MCF 10A (cell line): ENCODE measurements at regions not wholly inside any gene's neighbourhood (a gene's known extent, or its start where the extent isn't known, plus 50 kb on each side); places are given as distances from the start of the nearest gene placed in this dataset.

Source experiments
- BruUV-seq: library from RNA; stranded (reverse); fragments of 400-500 nt; replicated peaks from 2 replicates; lab custom pipeline; 2021; lab: Mats Ljungman, UMichigan
- CTCF ChIA-PET: fragments of 300-600 bp; sonication (Branson Sonifier 250); formaldehyde crosslinking; extraction: SDS; loops from one replicate; lab custom pipeline; 2021; ENCODE audit warnings: antibody characterized with exemption, inconsistent platforms; lab: Yijun Ruan, JAX
- POLR2A ChIA-PET: fragments of 300-600, 350-650 bp; sonication (Branson Sonifier 250); formaldehyde crosslinking; extraction: SDS; loops from one replicate; lab custom pipeline; 2020; ENCODE audit warnings: antibody characterized with exemption, inconsistent platforms; lab: Yijun Ruan, JAX
- DNase-seq: peaks from one replicate; pipeline ENCODE4 v3.0.0-alpha.2; 2018; ENCODE audit not compliant: unreplicated experiment
- H3K27ac Mint-ChIP-seq: one replicate; pipeline ENCODE4 v1.8.0; 2022; ENCODE audit warnings: mild to moderate bottlenecking, low read depth, mixed read lengths; ENCODE audit not compliant: unreplicated experiment
- H3K27me3 Mint-ChIP-seq: one replicate; pipeline ENCODE4 v1.8.0; 2022; ENCODE audit warnings: mixed read lengths; ENCODE audit not compliant: insufficient read depth, unreplicated experiment
- H3K36me3 Mint-ChIP-seq: one replicate; pipeline ENCODE4 v1.8.0; 2022; ENCODE audit warnings: mild to moderate bottlenecking, moderate library complexity, mixed read lengths; ENCODE audit not compliant: insufficient read depth, unreplicated experiment
- H3K4me1 Mint-ChIP-seq: one replicate; pipeline ENCODE4 v1.8.0; 2022; ENCODE audit warnings: mixed read lengths; ENCODE audit not compliant: insufficient read depth, unreplicated experiment
- H3K4me3 Mint-ChIP-seq: one replicate; pipeline ENCODE4 v1.8.0; 2022; ENCODE audit warnings: mild to moderate bottlenecking, moderate library complexity, mixed read lengths; ENCODE audit not compliant: unreplicated experiment
- H3K9me3 Mint-ChIP-seq: one replicate; pipeline ENCODE4 v1.8.0; 2022; ENCODE audit warnings: mixed read lengths; ENCODE audit not compliant: unreplicated experiment
- CTCF ChIP-seq: fragments of 200-600 bp; IDR thresholded peaks from one replicate; pipeline ENCODE4 v1.8.0; 2022; ENCODE audit warnings: antibody characterized with exemption, mild to moderate bottlenecking; ENCODE audit not compliant: unreplicated experiment
- intact Hi-C: fragments of 100-400 bp; cut with micrococcal nuclease; formaldehyde crosslinking; loops from 2 replicates; pipeline ENCODE4 v1.14.1; 2022

- DNase-seq: no peak
- Mint-ChIP-seq H3K27me3 (no peaks in the 10 kb centered on the region), H3K9me3 (peaks cover 7% of the 10 kb centered on the region), H3K27ac (no peak overlapping the region), H3K36me3 (peaks cover 5% of the 10 kb centered on the region), H3K4me3 (no peak overlapping the region), H3K4me1 (no peaks in the 10 kb centered on the region)
- BruUV-seq: no TSS peak
- intact Hi-C loops: no loop called here
- no peak for TF ChIP-seq CTCF
- ChIA-PET POLR2A (no interaction called here), CTCF (interaction anchor here (0.6 to 1.3 kb wide), 4 partner anchors 10 to 785 kb away, joined by 3 to 4 read pairs (median 4); no protein-coding TSS in a partner anchor)
These were observed 209.9 kb upstream of the SEMA6D start for GRCh38 chr15:47507221-47507985.

- Mint-ChIP-seq H3K4me3 (no peak overlapping the region), H3K36me3 (no peaks in the 10 kb centered on the region), H3K4me1 (no peaks in the 10 kb centered on the region), H3K27me3 (no peaks in the 10 kb centered on the region), H3K9me3 (peaks cover 7% of the 10 kb centered on the region), H3K27ac (no peak overlapping the region)
- intact Hi-C loops: no loop called here
- CTCF ChIA-PET: no interaction called here
- no peak for TF ChIP-seq CTCF
- POLR2A ChIA-PET: interaction anchor here (0.9 kb wide), 1 partner anchor 474 kb away, joined by 3 read pairs; no protein-coding TSS in a partner anchor
- no peak for DNase-seq
- BruUV-seq: no TSS peak
These were observed 206.0 kb upstream of the SEMA6D start for GRCh38 chr15:47511261-47511660.

DNA sequence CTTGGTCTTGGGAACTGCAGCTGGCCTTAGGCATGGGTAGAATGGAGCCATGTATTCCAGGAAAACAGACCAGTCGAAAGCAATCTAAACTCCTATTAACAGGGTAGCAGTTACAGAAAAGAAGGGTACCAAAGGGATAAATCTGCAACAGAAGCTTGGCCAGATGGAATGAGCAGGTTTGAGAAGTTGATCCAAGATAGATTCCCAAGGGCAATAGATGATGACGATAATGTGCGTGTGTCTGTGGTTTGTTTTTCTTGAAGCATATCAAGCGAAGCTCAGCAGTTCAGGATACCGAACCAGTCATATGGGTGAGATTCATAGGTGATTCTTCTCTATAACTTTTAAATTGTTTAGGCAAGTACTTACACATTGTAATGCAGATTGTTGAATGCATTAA, 203.8 kb upstream of the SEMA6D start:
- Mint-ChIP-seq H3K27me3 (no peaks in the 10 kb centered on the region), H3K4me3 (no peak overlapping the region), H3K9me3 (peaks cover 7% of the 10 kb centered on the region), H3K36me3 (no peaks in the 10 kb centered on the region), H3K4me1 (no peaks in the 10 kb centered on the region), H3K27ac (no peak overlapping the region)
- CTCF ChIA-PET: interaction anchor here (0.7 kb wide), 1 partner anchor 12 kb away, joined by 4 read pairs; no protein-coding TSS in a partner anchor
- no peak for DNase-seq
- no TSS peak for BruUV-seq
- TF ChIP-seq CTCF: no peak
- POLR2A ChIA-PET: no interaction called here
- intact Hi-C loops: no loop called here

DNA sequence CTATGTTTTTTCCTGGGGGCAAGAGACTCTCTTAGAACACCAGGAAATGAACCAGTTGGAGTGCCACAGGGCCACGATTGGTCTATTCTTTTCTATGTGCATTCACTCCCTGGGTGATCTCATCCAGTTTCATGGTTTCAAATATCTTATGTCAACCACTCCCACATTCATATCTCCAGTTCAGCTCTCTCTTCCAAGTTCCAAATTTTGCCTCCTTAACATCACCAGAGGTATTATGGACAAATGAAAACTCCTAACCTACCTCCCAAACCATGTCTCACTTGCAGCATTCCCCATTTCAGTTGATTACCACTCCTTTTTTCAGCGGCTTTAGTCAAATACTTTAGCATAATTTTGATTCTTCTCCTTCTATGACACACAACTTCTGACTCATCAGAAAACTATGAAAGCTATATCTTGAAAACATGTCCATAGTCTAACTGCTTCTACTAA, 203.1 kb upstream of the SEMA6D start:
- no peak for TF ChIP-seq CTCF
- no peak overlapping the region for H3K27ac Mint-ChIP-seq
- intact Hi-C loops: no loop called here
- no peaks in the 10 kb centered on the region for H3K27me3 Mint-ChIP-seq
- H3K4me3 Mint-ChIP-seq: no peak overlapping the region
- no TSS peak for BruUV-seq
- CTCF ChIA-PET: interaction anchor here (0.5 kb wide), 1 partner anchor 41 kb away, joined by 3 read pairs; no protein-coding TSS in a partner anchor
- H3K36me3 Mint-ChIP-seq: no peaks in the 10 kb centered on the region
- POLR2A ChIA-PET: interaction anchor here (0.8 to 1.0 kb wide), 3 partner anchors 9 to 449 kb away, joined by 3 read pairs; no protein-coding TSS in a partner anchor
- no peaks in the 10 kb centered on the region for H3K4me1 Mint-ChIP-seq
- H3K9me3 Mint-ChIP-seq: peaks cover 7% of the 10 kb centered on the region
- peak; percentile 46 for DNase-seq
